LoVo (cell line): ENCODE measurements at regions not wholly inside any gene's neighbourhood (a gene's known extent, or its start where the extent isn't known, plus 50 kb on each side); places are given as distances from the start of the nearest gene placed in this dataset.

Experiments used
- DNase-seq: peaks from one replicate; pipeline ENCODE4 v3.0.0-alpha.2; 2016; ENCODE audit warnings: low spot score

DNA sequence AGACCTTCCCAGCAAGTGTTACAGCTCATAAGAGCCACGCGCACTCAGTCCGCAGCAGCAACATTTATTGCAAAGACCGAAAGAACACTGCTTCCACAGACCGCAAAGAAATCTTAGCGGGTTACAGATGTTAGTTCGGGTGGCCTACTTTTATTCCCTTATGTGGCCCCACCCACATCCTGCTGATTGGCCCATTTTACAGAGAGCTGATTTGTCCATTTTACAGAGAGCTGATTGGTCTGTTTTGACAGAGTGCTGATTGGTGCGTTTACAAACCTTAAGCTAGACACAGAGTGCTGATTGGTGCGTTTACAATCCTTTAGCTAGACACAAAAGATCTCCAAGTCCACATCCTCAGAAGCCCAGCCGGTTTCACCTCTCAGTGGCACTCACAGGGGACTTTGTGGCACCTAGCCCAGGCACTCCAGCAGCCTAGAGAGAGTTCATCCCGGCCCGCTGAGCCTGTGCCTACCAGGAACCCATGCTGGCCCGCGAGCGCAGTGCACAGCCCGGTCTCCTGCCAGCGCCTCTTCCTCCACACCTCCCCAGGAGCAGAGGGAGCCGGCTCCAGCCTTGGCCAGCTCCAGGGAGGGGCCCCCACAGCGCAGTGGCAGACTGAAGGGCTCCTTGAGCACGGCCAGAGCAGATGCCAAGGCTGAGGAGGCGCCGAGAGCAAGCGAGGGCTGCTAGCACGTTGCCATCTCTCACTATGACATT is 244.3 kb upstream of the TSHZ2 start:
- DNase-seq = no peak

DNA sequence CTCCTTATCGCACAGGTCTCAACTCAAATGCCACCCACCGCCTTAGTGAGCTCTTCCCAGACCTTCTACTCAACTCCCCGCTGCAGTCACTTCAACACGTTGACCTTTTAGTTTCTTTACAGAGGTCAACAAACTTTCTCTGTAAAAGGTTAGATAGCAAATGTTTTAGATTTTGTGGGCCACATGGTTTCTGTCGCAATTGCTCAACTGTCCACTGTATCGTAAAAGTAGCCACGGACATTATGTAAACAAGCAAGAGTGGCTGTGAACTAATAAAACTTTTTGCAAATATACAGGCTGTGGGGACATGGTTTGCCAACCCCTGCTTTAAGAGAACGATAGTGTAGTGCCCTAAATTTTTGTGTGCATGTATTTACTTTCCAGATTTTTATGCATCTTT is 247.6 kb upstream of the TSHZ2 start:
- no peak for DNase-seq

DNA sequence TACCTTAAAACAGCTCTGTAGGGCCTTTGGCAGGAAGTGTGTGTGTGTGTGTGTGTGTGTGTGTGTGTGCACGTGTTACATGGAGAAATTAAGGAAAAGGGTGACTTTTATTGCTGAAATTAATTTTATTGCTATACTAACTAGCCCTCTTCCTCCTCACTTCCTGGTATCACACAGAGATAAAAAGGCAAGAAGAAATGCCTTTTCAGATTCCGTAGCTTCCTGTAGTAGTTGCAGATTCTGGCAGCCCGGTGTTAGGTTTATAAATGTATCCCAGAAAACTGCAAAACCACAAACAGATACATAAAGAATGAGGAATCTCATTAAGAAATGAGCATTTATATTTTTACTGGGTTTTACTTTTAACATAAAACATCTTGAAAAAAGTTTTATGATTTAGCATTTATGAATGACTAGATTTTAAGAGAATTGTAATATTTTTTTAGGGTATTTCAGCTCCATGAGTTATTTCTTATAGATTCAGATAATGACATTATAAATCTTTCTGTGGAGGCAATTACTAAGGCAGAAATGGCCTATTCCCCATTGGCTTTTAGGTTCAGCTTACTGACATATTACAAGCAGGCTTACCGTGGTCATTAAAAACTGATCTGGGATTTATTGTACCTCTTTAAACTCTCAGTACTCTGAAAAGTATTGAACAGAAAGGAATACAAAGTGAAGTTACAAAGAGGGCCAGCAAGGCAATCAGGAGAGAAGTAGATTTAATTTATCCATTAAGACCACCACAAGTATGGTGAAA is 249.1 kb upstream of the TSHZ2 start:
- DNase-seq = no peak

DNA sequence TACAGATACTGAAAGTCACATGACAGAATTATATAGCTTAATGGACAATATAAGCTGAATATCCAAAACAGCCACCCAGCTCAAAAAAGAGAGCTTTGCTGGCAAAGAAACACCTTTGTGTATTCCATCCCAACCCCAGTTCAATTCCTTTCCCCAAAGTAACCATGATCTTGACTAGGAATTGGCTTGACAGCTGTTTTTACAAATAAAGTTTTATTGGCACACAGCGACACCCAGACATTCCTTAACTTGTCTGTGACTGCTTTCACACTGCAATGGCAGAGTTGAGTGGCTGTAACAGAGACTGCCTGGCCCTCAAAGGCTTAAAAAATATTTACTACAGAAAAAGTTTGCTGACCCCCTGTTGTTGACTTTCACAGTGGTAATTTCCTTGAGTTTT is 264.0 kb upstream of the TSHZ2 start:
- DNase-seq = no peak

DNA sequence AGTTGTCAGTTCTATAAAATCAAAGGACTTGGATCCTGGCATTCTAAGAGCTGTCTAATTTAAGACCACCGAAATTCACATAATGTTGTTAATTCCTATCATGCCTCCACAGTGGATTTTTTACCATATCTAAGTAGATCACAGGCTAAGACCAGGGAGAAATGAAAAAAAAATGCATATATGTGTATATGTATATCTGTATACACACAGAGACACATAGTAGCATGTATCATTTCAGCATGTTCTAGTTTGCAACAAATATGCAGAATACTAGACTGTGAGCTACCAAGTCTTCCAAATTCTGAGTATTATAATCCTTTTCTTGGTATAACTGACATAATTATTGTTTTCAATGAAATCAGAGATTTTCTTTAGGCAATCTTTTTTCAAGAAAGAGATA is 267.6 kb upstream of the TSHZ2 start:
- no peak for DNase-seq

DNA sequence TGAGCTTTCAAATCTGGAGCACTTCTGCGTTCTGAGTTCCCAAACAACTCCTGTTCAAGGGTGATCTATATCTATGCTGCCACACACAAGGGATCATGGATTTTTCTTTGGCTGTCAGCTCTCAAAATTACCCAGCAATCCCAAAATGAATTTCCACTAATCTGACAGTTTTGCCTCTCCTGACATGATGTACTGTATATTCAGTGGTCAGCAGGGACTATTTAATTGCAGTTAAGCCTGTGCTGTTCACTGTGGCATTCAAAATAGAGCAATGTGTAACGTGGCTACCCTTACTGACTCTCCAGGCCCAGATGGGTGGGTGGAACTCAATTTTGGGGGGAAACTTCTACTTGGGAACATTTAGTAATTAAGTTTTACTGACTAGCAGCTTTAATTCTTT is 283.8 kb upstream of the TSHZ2 start:
- DNase-seq = no peak

DNA sequence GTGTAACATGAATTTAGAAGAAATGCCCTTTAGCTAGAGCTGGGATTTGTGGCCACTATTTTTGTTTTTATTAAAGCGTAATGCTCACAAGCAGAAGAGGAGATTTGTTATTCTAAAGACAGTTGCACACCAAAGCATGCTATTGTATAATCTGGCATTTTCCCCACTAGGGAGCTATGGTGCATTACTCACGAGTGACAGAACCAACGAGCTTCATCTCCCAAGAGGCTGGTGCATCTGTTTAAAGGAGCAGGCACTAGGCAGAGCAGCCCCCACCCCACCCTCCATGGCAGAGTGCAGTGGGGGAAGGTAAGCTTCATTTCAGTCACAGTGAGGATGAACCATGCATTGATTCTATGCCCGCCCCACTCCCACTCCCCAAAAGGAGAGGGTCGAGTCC is 287.3 kb upstream of the TSHZ2 start:
- no peak for DNase-seq

DNA sequence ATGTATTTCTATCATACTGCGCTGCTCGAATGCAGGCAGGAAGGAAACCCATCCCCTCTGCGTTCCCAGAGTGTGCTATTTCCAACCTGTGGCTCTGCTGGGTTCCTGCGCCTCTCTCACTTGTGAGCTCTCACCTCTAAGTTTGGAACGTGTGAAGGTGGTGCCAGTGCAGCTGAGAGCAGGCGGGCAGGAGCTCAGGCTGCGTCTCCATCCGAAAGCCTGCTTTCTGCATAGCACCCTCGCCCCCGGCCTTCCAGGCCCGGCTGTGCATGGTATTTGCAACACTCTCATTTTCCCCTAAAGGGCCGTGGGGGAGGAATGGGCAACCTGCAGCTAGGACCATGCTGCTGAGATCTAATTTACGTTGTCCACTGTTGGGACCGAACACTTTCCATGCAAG is 288.0 kb upstream of the TSHZ2 start:
- DNase-seq = no peak

DNA sequence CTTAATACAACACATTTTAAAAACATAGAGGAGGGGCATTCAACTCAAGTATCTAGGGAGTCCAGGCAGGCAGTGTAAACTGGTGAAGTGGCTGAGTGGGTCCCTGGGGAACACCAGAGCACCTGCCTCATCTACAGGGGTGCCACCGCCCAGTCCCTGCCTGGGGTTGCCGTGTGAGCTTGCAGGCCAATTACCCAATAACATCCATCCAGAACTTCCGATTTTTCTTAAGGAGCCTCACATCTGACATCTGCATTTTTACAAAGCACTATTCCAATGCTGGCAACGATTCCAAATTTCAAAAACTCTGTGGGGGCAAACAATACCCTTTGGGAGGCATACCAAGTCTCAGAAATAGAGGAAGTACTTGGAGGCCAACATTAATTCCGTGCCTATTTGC is 288.4 kb upstream of the TSHZ2 start:
- DNase-seq = no peak

DNA sequence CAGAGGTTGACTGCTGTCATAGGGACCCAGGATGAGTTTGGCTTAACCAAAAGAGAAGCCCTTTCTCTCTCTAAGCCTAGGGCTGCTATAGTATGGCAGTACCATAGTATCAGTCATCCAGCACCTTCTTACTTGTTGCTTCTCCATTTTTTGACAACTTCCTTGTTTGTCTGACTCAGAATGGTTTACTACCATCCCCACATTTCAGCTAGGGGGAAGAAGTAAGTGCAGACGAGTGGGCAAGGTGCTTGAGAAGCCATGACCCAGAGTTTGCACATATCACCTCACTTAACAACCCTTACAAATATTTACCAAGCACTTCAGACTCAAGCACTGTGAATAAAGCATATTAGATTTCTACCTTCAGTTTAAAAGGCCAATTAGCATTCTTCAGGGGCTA is 289.9 kb upstream of the TSHZ2 start:
- no peak for DNase-seq

DNA sequence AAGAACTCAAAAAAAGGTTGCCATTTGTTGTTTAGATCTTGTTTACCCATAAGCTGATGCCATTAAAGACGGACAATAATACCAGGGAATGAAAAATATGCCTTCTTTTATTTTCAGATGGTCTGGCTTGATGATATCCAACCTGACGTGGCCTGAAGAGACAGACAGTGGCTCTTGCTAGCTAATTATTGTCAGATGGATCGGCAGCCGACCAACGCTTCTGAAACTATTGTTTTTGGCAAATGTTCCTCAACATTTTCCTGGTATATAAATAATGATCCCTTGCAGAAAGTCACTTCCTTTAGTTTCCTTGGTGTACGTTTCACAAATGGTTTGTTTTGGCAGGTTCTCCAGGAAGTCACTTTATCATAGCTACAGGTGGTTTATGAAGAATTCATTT is 290.9 kb upstream of the TSHZ2 start:
- DNase-seq = no peak

DNA sequence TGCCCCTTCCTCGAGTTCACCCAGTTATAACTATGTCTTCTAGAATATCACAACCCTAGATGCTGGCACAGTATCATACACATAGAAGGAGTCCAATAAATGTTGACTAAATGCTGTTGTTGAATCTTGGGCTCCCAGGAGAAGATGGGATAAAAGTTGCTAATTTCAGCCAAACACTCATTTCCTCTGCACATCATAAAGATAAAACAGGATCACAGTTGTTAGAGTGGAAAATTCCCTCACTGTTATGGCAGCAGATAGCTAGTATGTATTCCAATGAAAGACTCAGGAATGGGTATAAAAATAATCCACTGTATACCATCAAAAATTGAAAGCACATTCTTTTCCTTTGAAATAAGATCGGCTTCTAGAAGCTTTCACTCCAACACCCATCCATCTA is 294.9 kb upstream of the TSHZ2 start:
- DNase-seq = no peak

DNA sequence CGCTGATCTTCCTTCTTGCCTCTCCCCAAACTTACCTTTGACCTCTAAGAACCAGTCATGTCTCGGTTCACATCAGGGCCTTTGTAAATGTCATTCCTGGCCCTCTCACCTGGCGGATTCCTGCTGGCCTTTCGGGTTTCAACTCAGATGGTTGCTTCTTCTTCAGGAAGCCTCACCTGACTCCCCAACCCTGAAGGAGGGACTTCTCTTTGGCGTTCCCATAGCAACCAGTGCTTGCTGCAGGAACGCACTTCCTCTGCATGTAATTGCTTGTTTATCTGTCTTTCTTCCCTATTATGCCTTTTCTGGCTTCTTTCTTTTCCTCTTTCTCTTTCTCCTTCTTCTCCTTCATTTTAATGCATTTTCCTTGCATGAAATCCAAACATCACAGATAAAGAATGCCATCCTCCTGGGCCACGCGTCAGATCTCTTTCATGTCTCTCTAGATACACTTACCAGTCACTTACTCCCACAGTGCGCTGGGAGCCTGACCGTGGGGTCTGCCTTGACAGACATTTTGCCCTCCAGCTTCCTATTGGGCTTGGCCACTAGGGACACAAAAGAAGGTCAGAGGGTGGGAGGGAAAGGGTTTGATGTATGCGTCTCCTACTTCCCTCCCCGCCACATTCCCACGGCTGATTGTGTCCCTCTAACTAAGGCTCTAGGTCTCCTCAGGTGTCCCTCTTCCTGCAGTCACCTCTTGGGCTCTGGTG is 295.7 kb upstream of the TSHZ2 start:
- DNase-seq = no peak

DNA sequence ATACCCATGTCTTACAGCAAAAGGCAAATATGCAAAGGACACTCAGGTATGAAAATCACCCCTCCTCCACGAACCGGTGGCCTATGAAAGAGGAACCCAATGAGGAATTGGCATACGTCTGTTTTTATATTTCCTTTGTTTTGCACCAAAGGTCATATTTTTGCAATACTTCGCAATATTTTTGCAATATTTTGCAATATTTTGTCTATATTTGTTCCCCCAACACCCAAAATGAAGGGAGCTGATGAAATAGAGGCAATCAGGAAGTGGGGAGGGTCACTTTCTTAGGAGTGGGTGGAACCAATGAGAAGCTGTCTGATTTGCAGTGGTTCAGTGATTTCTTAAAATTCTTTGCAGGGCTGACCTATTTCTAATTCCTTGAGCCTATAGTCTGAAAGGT is 296.8 kb upstream of the TSHZ2 start:
- no peak for DNase-seq

DNA sequence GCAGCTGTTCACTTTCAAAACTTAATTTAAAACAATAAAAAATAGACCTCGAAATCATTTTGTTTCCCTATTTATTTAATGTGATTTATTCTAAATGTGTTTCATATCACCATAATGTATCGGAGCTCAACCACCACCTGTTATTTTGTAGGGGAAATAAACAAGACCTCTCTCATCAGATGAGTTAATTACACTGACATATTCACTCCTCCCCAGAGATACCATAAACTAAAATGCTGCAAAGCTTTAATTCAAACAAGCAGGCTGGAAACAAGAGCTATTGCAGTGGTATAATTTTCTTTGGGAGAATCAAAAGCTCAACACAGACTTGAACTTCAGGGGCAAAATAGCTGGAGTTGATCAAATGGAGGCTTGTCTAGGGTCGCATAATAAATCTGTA is 303.5 kb upstream of the TSHZ2 start:
- no peak for DNase-seq

DNA sequence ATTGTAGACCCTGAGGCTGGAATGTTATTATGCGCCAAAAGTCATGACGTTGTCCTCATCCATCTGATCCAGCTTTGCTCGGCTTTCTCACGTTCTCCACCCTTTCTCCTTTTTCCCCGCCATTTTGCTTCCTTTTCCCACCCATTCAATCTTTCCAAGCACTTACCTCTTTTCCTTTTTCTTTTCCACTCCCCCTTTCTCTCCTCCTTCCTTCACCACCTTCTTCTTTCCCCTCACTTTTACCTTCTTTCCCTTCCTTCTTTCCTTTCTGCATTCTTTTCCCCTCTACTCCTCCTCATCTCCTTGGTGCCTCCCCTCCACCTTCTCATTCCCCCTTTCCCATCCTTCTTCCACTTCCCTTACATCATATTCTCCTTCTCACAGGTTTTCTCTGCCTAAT is 304.8 kb upstream of the TSHZ2 start:
- DNase-seq = no peak

DNA sequence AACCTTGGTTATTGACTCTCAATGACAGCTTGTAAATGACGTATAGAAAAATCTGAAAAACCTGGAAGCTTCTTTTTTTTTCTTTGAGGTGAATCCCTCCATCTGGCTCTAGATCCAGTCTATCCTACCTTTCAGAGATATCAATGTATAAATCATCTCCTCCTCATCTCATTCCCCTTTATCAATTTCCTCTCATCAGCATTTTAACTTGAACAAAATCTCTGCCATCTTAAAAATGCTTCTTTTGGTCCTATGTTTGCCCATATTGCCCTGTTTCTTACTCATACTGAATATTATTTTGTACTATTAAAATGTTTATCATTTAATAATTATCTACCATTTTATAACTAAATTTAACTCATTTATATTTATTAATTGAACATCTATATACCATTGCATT is 306.7 kb upstream of the TSHZ2 start:
- no peak for DNase-seq

DNA sequence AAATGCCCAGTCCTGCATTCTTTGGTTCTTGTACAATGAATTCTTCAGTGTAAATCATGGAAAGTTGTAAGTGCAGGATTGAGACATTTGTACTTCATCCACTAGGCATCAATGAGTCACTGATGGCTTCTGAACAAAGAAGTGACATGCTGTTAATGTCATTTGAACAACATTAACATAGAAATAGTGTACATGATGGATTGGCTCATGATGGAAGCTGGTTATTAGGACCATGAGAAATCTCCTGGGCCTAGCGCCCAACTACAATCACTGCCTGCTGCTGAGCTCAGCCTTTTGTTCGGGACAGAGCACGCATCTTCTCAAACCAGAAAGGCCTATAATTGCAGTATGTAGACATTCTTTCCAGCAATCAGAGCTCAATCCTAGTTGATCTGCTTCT is 316.8 kb upstream of the TSHZ2 start:
- no peak for DNase-seq

DNA sequence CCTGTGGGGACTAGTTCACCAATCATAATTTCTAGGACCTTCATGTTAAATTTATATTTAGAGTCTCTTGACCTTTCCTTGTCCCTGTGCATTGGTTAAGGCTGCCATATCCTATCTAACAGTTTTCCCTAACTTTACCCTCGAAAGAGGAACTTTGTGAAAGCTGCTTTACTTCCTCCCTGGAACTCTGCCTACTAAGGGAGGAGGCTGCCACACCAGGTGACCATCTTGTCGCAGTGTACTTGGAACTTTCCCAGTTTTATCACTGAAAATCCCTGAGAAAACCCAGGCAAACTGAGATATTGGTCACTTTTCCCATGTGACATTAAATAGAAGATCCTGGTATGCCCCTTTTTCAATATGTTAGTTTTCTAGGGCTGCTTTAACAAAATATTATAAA is 317.6 kb upstream of the TSHZ2 start:
- DNase-seq = no peak

DNA sequence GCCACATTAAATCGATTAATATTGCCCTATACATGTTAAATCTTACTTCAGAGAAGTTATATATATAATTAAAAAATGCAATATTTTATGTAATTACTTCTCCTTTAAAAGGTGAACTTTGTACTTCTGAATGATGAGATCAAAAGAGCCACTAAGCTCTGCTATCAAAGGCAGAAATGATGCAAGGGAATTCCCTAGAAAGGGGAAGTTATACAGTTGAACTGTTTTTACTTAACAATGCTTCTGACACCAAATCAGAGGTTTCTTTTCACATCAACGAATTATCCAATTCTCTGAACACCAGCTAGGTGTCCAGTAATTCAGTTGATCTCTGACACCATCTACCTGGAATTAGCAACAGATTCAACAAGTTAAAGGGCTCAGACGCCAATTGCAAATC is 319.9 kb upstream of the TSHZ2 start:
- no peak for DNase-seq

DNA sequence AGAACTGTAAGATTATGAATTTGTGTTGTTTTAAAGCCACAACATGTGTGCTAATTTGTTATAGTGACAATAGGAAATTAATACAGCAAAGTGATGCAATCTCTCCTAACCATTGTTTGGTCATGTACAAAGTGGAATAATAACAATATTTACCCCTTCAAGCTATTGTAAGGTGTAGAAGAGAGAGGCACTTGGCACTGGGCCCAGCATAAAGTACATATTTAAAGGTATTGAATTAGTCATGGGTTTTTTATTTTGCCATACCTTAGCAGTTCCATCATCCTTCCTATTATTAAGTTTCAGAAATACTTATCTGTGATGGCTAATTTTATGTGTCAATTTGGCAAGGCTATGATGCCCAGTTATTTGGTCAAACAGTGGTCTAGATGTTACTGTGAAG is 322.4 kb upstream of the TSHZ2 start:
- DNase-seq = no peak

DNA sequence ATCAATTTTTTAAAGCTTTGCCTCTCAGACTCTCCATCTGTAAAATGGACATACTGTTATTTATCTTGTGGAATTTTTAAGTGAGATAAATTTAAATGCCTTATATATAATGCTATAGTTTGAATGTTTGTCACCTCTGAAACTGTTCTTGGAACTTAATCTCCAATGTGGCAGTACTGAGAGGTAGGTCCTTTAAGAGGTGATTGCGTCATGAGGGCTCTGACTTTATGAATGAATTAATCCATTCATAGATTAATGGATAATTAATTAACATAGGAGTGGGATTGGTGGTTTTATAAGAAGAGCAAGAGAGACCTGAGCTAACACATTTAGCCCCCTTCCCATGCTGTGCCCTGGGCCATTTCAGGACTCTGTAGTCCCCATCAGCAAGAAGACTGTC is 326.3 kb upstream of the TSHZ2 start:
- no peak for DNase-seq

DNA sequence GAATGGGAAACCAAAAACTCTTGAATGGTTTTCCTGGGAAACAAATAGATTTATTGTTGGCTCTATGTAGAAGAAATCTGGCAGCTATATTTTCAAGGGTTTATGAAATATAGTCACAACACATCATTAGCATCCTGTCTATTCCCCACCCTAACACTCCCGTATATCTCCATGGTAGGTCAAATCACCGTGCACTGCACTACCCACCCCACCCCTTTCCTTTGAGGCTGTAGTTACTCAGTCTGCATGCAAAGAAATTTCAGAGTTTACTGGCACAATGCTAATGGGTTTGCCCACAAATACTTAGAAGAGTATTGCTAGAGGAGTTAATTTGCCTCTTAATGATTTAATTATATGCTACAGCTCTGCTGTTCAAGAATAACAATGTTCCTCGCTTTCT is 329.1 kb upstream of the TSHZ2 start:
- no peak for DNase-seq
